Ascending aorta (tissue), 2 donors: ENCODE measurements at regions not wholly inside any gene's neighbourhood (a gene's known extent, or its start where the extent isn't known, plus 50 kb on each side); places are given as distances from the start of the nearest gene placed in this dataset.

ENCODE experiments used
- DNase-seq, 2 donors: peaks; one replicate each; pipeline ENCODE4 v3.0.0-alpha.2; 2019; ENCODE audit warnings: low spot score in 2 of 2
- H3K27ac ChIP-seq, 2 donors: fragments of 200-600 bp; sonication (generic); one replicate each; pipeline ENCODE4 v1.5.1; 2016 to 2017; ENCODE audit warnings: mild to moderate bottlenecking in 1 of 2
- H3K27me3 ChIP-seq: fragments of 200-600 bp; sonication (generic); one replicate; pipeline ENCODE4 v1.5.1; 2017
- H3K36me3 ChIP-seq, 2 donors: fragments of 200-600 bp; sonication (generic); one replicate each; pipeline ENCODE4 v1.5.1; 2016
- H3K4me1 ChIP-seq, 2 donors: fragments of 200-600 bp; sonication (generic); one replicate each; pipeline ENCODE4 v1.5.1; 2016 to 2017; ENCODE audit warnings: mild to moderate bottlenecking in 1 of 2
- H3K4me3 ChIP-seq, 2 donors: fragments of 200-600 bp; sonication (generic); one replicate each; pipeline ENCODE4 v1.5.1; 2016 to 2017; ENCODE audit warnings: mild to moderate bottlenecking in 1 of 2
- H3K9me3 ChIP-seq, 2 donors: fragments of 200-600 bp; sonication (generic); one replicate each; pipeline ENCODE4 v1.5.1; 2016
- CTCF ChIP-seq, 3 experiments: fragments of 200-600 bp in 2 of 3; fragments of 450-650 bp in 1 of 3; sonication (generic) in 2 of 3; IDR thresholded peaks; one replicate each; pipeline ENCODE4 v1.5.1; 2016 to 2019; ENCODE audit warnings: antibody characterized with exemption in 3 of 3, mild to moderate bottlenecking in 1 of 3, moderate library complexity in 1 of 3
- intact Hi-C: fragments of 100-400 bp; cut with DNase I; formaldehyde crosslinking; loops from one replicate; pipeline ENCODE4 v1.15.1; 2023

DNA sequence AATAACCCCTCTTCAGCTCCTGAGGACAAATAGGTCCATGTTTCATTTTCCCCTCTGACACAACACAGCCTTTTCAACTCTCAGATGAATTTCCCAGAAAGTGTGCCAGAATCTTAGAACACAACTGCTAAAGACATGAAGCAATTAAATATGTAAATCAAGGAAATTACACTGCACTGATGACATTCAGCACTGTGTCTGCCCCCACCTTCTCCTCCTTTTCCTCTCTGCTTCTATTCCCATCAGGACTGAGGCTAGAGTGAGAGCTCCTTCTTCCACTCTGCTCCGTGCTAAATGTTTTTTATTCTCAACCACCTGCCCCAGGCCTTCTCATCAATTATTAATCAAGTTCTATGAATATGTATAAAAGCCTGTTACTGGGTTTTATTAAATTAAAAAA is 596.1 kb downstream of the TUSC7 start:
- DNase-seq, result no peak
- no peaks in the 10 kb centered on the region for H3K4me1 ChIP-seq
- H3K4me3 ChIP-seq, result no peak overlapping the region
- intact Hi-C loops, result no loop called here
- no peaks in the 10 kb centered on the region for H3K36me3 ChIP-seq
- no peaks in the 10 kb centered on the region for H3K9me3 ChIP-seq
- H3K27ac ChIP-seq, result no peak overlapping the region
- TF ChIP-seq CTCF (IDR thresholded peaks at IDR 0.05), result no peak
- H3K27me3 ChIP-seq, result no peaks in the 10 kb centered on the region

DNA sequence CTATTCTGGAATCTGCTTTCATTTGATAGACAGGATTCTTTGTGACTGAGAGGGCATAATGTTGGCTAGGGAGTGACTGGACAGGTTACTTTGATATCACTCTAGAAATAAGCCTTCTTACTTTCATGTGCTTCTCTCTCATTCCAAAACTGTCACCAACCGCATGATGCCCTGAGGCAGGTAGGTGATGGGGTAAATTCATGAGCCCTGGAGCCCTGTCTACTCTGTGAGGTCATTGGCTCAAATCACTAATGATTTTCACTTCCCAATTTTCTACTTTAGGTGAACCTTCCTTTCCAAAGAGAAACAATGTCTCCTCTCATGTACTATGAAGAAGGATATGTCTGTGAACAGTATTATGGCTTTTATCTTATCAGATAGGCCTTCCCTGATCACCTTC is 596.7 kb downstream of the TUSC7 start:
- no peak for TF ChIP-seq CTCF (IDR thresholded peaks at IDR 0.05)
- H3K27ac ChIP-seq, result no peak overlapping the region
- no peaks in the 10 kb centered on the region for H3K36me3 ChIP-seq
- no peaks in the 10 kb centered on the region for H3K9me3 ChIP-seq
- DNase-seq, result no peak
- H3K27me3 ChIP-seq, result no peaks in the 10 kb centered on the region
- no peaks in the 10 kb centered on the region for H3K4me1 ChIP-seq
- H3K4me3 ChIP-seq, result no peak overlapping the region
- intact Hi-C loops, result no loop called here

DNA sequence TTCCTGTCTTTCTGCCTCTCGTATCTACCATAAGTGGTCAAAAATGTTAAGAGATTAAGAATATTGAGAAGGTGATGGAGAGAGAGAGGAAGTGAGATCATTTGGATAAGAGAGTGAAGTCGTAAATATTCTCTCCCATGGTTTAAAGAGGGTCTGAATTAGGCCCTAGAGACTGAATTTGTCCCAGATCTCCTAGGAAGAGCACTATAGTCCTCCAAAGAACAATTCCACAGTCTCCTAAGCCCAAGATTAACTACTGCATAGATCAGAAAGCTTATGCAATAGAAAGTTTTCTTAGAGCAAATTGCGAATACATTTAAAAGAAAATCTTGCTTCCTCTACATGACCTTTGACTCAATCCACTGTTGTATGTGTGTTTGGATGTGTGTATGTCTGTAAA is 598.8 kb downstream of the TUSC7 start:
- no peaks in the 10 kb centered on the region for H3K9me3 ChIP-seq
- TF ChIP-seq CTCF (IDR thresholded peaks at IDR 0.05), result no peak
- no peaks in the 10 kb centered on the region for H3K4me1 ChIP-seq
- intact Hi-C loops, result no loop called here
- DNase-seq, result no peak
- no peaks in the 10 kb centered on the region for H3K27me3 ChIP-seq
- no peak overlapping the region for H3K4me3 ChIP-seq
- H3K36me3 ChIP-seq, result no peaks in the 10 kb centered on the region
- H3K27ac ChIP-seq, result no peak overlapping the region

GRCh38 chr3:117308756-117309155 is 599.2 kb downstream of the TUSC7 start:
- Histone ChIP-seq H3K4me3 (no peak overlapping the region), H3K9me3 (no peaks in the 10 kb centered on the region), H3K27ac (no peak overlapping the region), H3K36me3 (no peaks in the 10 kb centered on the region), H3K4me1 (no peaks in the 10 kb centered on the region), H3K27me3 (no peaks in the 10 kb centered on the region)
- DNase-seq, result no peak
- no peak for TF ChIP-seq CTCF (IDR thresholded peaks at IDR 0.05)
- intact Hi-C loops, result no loop called here

- Histone ChIP-seq H3K9me3 (no peaks in the 10 kb centered on the region), H3K27me3 (no peaks in the 10 kb centered on the region), H3K4me1 (no peaks in the 10 kb centered on the region), H3K27ac (no peak overlapping the region), H3K36me3 (no peaks in the 10 kb centered on the region), H3K4me3 (no peak overlapping the region)
- TF ChIP-seq CTCF (IDR thresholded peaks at IDR 0.05), result no peak
- intact Hi-C loops, result no loop called here
- no peak for DNase-seq
Observed at GRCh38 chr3:117310536-117310935, 601.0 kb downstream of the TUSC7 start.

- Histone ChIP-seq H3K27me3 (no peaks in the 10 kb centered on the region), H3K4me3 (no peak overlapping the region), H3K4me1 (no peaks in the 10 kb centered on the region), H3K36me3 (no peaks in the 10 kb centered on the region), H3K27ac (no peak overlapping the region), H3K9me3 (no peaks in the 10 kb centered on the region)
- TF ChIP-seq CTCF (IDR thresholded peaks at IDR 0.05), result no peak
- intact Hi-C loops, result no loop called here
- DNase-seq, result no peak
Observed at GRCh38 chr3:117314441-117315150, 605.0 kb downstream of the TUSC7 start.
